H9 (cell line): ENCODE measurements at regions not wholly inside any gene's neighbourhood (a gene's known extent, or its start where the extent isn't known, plus 50 kb on each side); places are given as distances from the start of the nearest gene placed in this dataset.

Experiments
- DNase-seq: peaks from one replicate; pipeline ENCODE4 v3.0.0-alpha.2; 2017
- H2AFZ ChIP-seq: one replicate; pipeline ENCODE4 v1.6.1; 2013; ENCODE audit warnings: mild to moderate bottlenecking, low read length, control low read depth, moderate library complexity
- H2AK5ac ChIP-seq: 2 replicates; pipeline ENCODE4 v1.6.1; 2013; ENCODE audit warnings: low read length, control low read depth, mixed read lengths; ENCODE audit not compliant: insufficient read length
- H2BK120ac ChIP-seq: one replicate; pipeline ENCODE4 v1.6.1; 2013; ENCODE audit warnings: low read depth, mild to moderate bottlenecking, low read length, control low read depth, inconsistent platforms; ENCODE audit not compliant: poor library complexity, severe bottlenecking
- H2BK12ac ChIP-seq: 2 replicates; pipeline ENCODE4 v1.6.1; 2013; ENCODE audit warnings: low read length, control low read depth, mixed read lengths, low read depth; ENCODE audit not compliant: insufficient read length
- H2BK15ac ChIP-seq: 2 replicates; pipeline ENCODE4 v1.6.1; 2013; ENCODE audit warnings: low read depth, low read length, control low read depth
- H2BK20ac ChIP-seq: one replicate; pipeline ENCODE4 v1.6.1; 2013; ENCODE audit warnings: low read depth, mild to moderate bottlenecking, low read length, control low read depth, inconsistent platforms; ENCODE audit not compliant: poor library complexity, severe bottlenecking
- H2BK5ac ChIP-seq: 2 replicates; pipeline ENCODE4 v1.6.1; 2013; ENCODE audit warnings: low read length, control low read depth, mixed read lengths; ENCODE audit not compliant: insufficient read length
- H3K14ac ChIP-seq: 2 replicates; pipeline ENCODE4 v1.6.1; 2013; ENCODE audit warnings: low read length, control low read depth; ENCODE audit not compliant: insufficient read depth
- H3K18ac ChIP-seq: 2 replicates; pipeline ENCODE4 v1.6.1; 2013; ENCODE audit warnings: low read depth, mild to moderate bottlenecking, mixed read lengths, low read length, control low read depth; ENCODE audit not compliant: insufficient read length
- H3K23ac ChIP-seq: 2 replicates; pipeline ENCODE4 v1.6.1; 2013; ENCODE audit warnings: low read length, control low read depth, mixed read lengths, low read depth; ENCODE audit not compliant: insufficient read length
- H3K23me2 ChIP-seq: 2 replicates; pipeline ENCODE4 v1.6.1; 2013; ENCODE audit warnings: low read depth, mild to moderate bottlenecking, mixed read lengths, low read length, control low read depth; ENCODE audit not compliant: insufficient read length, poor library complexity, severe bottlenecking
- H3K27ac ChIP-seq: 2 replicates; pipeline ENCODE4 v1.5.1; 2013; ENCODE audit warnings: low read length, control low read depth, mixed read lengths, low read depth; ENCODE audit not compliant: insufficient read length
- H3K27me3 ChIP-seq: 2 replicates; pipeline ENCODE4 v1.6.1; 2013; ENCODE audit warnings: low read length, control low read depth, inconsistent platforms; ENCODE audit not compliant: insufficient read depth
- H3K4ac ChIP-seq: 2 replicates; pipeline ENCODE4 v1.6.1; 2013; ENCODE audit warnings: low read depth, mild to moderate bottlenecking, control low read depth, inconsistent platforms, low read length, moderate library complexity
- H3K4me1 ChIP-seq: 2 replicates; pipeline ENCODE4 v1.6.1; 2013; ENCODE audit warnings: low read length, control low read depth, inconsistent platforms; ENCODE audit not compliant: insufficient read depth
- H3K4me2 ChIP-seq: 2 replicates; pipeline ENCODE4 v1.6.1; 2013; ENCODE audit warnings: low read length, control low read depth, mixed read lengths; ENCODE audit not compliant: insufficient read length, insufficient read depth
- H3K56ac ChIP-seq: 2 replicates; pipeline ENCODE4 v1.6.1; 2013; ENCODE audit warnings: low read depth, mild to moderate bottlenecking, mixed read lengths, low read length, control low read depth; ENCODE audit not compliant: insufficient read length
- H3K79me1 ChIP-seq: 2 replicates; pipeline ENCODE4 v1.6.1; 2013; ENCODE audit warnings: low read depth, mild to moderate bottlenecking, moderate library complexity, low read length, control low read depth, inconsistent platforms; ENCODE audit not compliant: insufficient read depth, poor library complexity, severe bottlenecking
- H3K79me2 ChIP-seq: 2 replicates; pipeline ENCODE4 v1.6.1; 2013; ENCODE audit warnings: low read length, control low read depth, inconsistent platforms; ENCODE audit not compliant: insufficient read depth
- H3K9ac ChIP-seq: 2 replicates; pipeline ENCODE4 v1.6.1; 2013; ENCODE audit warnings: low read length, control low read depth, mixed read lengths; ENCODE audit not compliant: insufficient read length; ENCODE audit errors: extremely low read depth
- H3K9me3 ChIP-seq: one replicate; pipeline ENCODE4 v1.6.1; 2013; ENCODE audit warnings: low read depth, low read length, inconsistent platforms; ENCODE audit not compliant: control insufficient read depth
- H3T11ph ChIP-seq: one replicate; pipeline ENCODE4 v1.6.1; 2013; ENCODE audit warnings: mild to moderate bottlenecking, low read length, control low read depth, inconsistent platforms
- H4K20me1 ChIP-seq: one replicate; pipeline ENCODE4 v1.6.1; 2013; ENCODE audit not compliant: control insufficient read depth, insufficient read length, insufficient read depth
- H4K5ac ChIP-seq: 2 replicates; pipeline ENCODE4 v1.6.1; 2013; ENCODE audit warnings: low read depth, mild to moderate bottlenecking, mixed read lengths, low read length, control low read depth; ENCODE audit not compliant: insufficient read length
- H4K8ac ChIP-seq: replicated peaks from 2 replicates; pipeline ENCODE4 v1.6.1; 2013; ENCODE audit warnings: low read length, control low read depth, mixed read lengths, low read depth; ENCODE audit not compliant: insufficient read length
- H4K91ac ChIP-seq: 2 replicates; pipeline ENCODE4 v1.6.1; 2013; ENCODE audit warnings: low read depth, mild to moderate bottlenecking, moderate library complexity, mixed read lengths, low read length, control low read depth; ENCODE audit not compliant: insufficient read length
- H3K27ac Mint-ChIP-seq, 3 experiments: 2 replicates in 2 of 3; 3 replicates in 1 of 3; pipeline ENCODE4 v1.8.0; 2020 to 2021; ENCODE audit warnings: mixed read lengths in 3 of 3, mild to moderate bottlenecking in 1 of 3, moderate library complexity in 1 of 3
- H3K27me3 Mint-ChIP-seq: 2 replicates; pipeline ENCODE4 v1.8.0; 2021; ENCODE audit warnings: low read depth, mild to moderate bottlenecking, moderate library complexity, mixed read lengths
- H3K36me3 Mint-ChIP-seq, 3 experiments: 2 replicates in 2 of 3; 3 replicates in 1 of 3; pipeline ENCODE4 v1.8.0; 2020 to 2021; ENCODE audit warnings: low read depth in 3 of 3, mixed read lengths in 3 of 3; ENCODE audit not compliant: insufficient read depth in 1 of 3
- H3K4me1 Mint-ChIP-seq, 2 experiments: 2 replicates each; pipeline ENCODE4 v1.8.0; 2020; ENCODE audit warnings: mixed read lengths in 2 of 2
- H3K4me3 Mint-ChIP-seq, 2 experiments: 2 replicates in 1 of 2; 3 replicates in 1 of 2; pipeline ENCODE4 v1.8.0; 2020 to 2021; ENCODE audit warnings: mild to moderate bottlenecking in 2 of 2, mixed read lengths in 2 of 2, moderate library complexity in 1 of 2
- H3K9me3 Mint-ChIP-seq, 2 experiments: 2 replicates in 1 of 2; 3 replicates in 1 of 2; pipeline ENCODE4 v1.8.0; 2020; ENCODE audit warnings: mild to moderate bottlenecking in 2 of 2, mixed read lengths in 2 of 2, moderate library complexity in 1 of 2
- CTCF ChIP-seq: fragments of 200-600 bp; sonication (generic); conservative IDR thresholded peaks from 3 replicates; pipeline ENCODE4 v1.8.0; 2021; ENCODE audit warnings: antibody characterized with exemption, mild to moderate bottlenecking
- WGBS: extraction: QIAGEN DNeasy Blood & Tissue Kit; methylation state at CpG from one replicate; pipeline ENCODE4 v1.1.7; 2013; ENCODE audit warnings: missing lambda C conversion rate, low lambda C conversion rate, mixed read lengths; ENCODE audit not compliant: insufficient read length; ENCODE audit errors: extremely low coverage; 5-methylcytosine and 5-hydroxymethylcytosine counted together

- WGBS = no CpG with 5 or more reads among the region's 2 CpGs
- no peak overlapping the region for H3K4ac ChIP-seq
- H2BK20ac ChIP-seq = no peak overlapping the region
- H3K27ac ChIP-seq = no peak overlapping the region
- H3K4me2 ChIP-seq = no peak overlapping the region
- no peak overlapping the region for H3K56ac ChIP-seq
- no peak overlapping the region for H3T11ph ChIP-seq
- no peak overlapping the region for H3K4me3 Mint-ChIP-seq
- H3K4me1 ChIP-seq = no peaks in the 10 kb centered on the region; the same call in 1 of the 2 replicates
- no peak overlapping the region for H3K9ac ChIP-seq
- TF ChIP-seq CTCF = no peak
- no peak overlapping the region for H2BK15ac ChIP-seq
- H3K79me2 ChIP-seq = no peaks in the 10 kb centered on the region
- H4K5ac ChIP-seq = no peak overlapping the region
- no peak overlapping the region for H3K23ac ChIP-seq
- H3K79me1 ChIP-seq = no peaks in the 10 kb centered on the region
- no peak overlapping the region for H2BK120ac ChIP-seq
- no peak overlapping the region for H3K14ac ChIP-seq
- H3K27me3 ChIP-seq = no peaks in the 10 kb centered on the region
- no peak overlapping the region for H2AFZ ChIP-seq
- H3K27me3 Mint-ChIP-seq = no peaks in the 10 kb centered on the region
- no peaks in the 10 kb centered on the region for H3K23me2 ChIP-seq
- H4K20me1 ChIP-seq = no peaks in the 10 kb centered on the region
- no peak overlapping the region for H4K8ac ChIP-seq
- no peak overlapping the region for H2BK5ac ChIP-seq
- no peak overlapping the region for H2AK5ac ChIP-seq
- no peak overlapping the region for H4K91ac ChIP-seq
- DNase-seq = no peak
- peaks cover 22% of the 10 kb centered on the region in 2 experiments for H3K4me1 Mint-ChIP-seq
- no peaks in the 10 kb centered on the region for H3K9me3 ChIP-seq
- no peak overlapping the region for H3K18ac ChIP-seq
- H3K27ac Mint-ChIP-seq = no peak overlapping the region
- H3K36me3 Mint-ChIP-seq = peaks cover 0 to 16% (median 3%) of the 10 kb centered on the region in 3 experiments; a peak in 3 of 7 replicates
- H2BK12ac ChIP-seq = no peak overlapping the region
- no peaks in the 10 kb centered on the region; a peak in 1 of 5 replicates for H3K9me3 Mint-ChIP-seq
Observed at GRCh38 chr1:81111818-81112217, 688.9 kb upstream of the ADGRL2 start.
